GM18499 (cell line): ENCODE measurements at regions not wholly inside any gene's neighbourhood (a gene's known extent, or its start where the extent isn't known, plus 50 kb on each side); places are given as distances from the start of the nearest gene placed in this dataset.

ENCODE experiments used
- ATAC-seq: cut with Tn5 transposase; IDR thresholded peaks from one replicate; pipeline ENCODE4 v1.9.1; 2021; ENCODE audit warnings: moderate number of reproducible peaks; ENCODE audit not compliant: insufficient read depth, unreplicated experiment

- no peak for ATAC-seq
Measured at GRCh38 chr18:25729072-25729471, 361.3 kb downstream of the SS18 start.

GRCh38 chr18:25727281-25727985 is 363.0 kb downstream of the SS18 start:
- ATAC-seq: no peak

- no peak for ATAC-seq
Measured at GRCh38 chr18:25726298-25726697, 364.1 kb downstream of the SS18 start.

DNA sequence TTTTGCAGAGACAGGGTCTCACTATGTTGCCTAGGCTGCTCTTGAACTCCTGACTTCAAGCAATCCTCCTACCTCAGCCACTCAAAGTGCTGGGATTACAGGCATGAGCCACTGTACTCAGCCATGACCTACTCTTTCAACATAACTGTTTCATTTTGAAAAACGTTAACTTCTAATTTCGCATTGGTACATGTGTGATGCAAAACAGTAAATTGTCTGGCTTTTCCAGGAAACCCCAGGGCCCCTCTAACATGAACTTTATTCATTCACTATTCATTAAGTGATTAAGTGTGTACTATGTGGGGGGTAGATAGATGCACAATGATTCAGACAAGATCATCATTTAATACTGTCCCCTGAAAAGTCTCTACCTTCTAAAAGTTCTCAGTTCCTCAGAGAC is 364.9 kb downstream of the SS18 start:
- no peak for ATAC-seq

- ATAC-seq: no peak
Measured at GRCh38 chr18:25724997-25725396, 365.4 kb downstream of the SS18 start.

- ATAC-seq: no peak
Measured at GRCh38 chr18:25724121-25724520, 366.3 kb downstream of the SS18 start.

GRCh38 chr18:25713103-25713502 is 361.1 kb upstream of the ZNF521 start:
- no peak for ATAC-seq

GRCh38 chr18:25710981-25711380 is 359.0 kb upstream of the ZNF521 start:
- no peak for ATAC-seq

DNA sequence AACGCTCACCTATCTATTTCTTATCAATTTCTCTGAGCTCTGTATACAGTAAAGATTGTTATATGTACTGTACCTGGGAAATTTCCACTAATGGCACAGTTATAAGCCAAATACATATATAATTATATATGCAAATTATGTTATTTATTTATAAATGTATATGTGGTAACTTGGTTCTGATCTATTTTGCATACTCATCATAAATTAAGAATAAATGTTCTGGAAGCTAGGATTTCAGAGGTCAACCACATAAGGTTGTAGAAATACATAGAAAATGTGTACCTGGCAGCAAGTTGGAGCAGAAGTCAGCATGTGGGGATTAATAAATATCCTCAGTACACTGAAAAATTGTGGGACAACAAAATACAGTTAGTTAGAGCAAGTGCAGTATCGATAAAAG is 353.7 kb upstream of the ZNF521 start:
- ATAC-seq: no peak

- ATAC-seq: no peak
Measured at GRCh38 chr18:25704494-25704893, 352.5 kb upstream of the ZNF521 start.

DNA sequence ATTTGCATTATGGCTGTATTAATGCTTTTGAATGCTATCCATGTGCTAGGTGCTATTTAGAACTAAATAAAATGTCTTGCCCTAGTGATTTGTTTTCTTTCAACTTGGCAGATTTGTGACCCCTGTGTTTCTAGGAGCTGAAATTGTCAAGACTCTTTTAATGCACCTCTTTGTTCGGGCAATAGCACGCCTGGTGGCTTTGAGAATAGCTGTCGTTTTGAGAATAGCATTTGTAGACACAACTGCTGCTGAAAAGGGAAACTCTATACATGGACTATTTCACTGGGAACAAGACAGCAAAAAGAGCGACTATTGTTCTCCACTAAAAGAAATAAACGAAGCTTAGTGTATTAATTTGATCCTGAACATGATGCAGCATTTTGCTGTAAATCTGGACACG is 352.1 kb upstream of the ZNF521 start:
- ATAC-seq: no peak

GRCh38 chr18:25701821-25702220 is 349.9 kb upstream of the ZNF521 start:
- no peak for ATAC-seq

GRCh38 chr18:25686960-25687500 is 335.1 kb upstream of the ZNF521 start:
- ATAC-seq: no peak

- no peak for ATAC-seq
Measured at GRCh38 chr18:25685088-25685487, 333.1 kb upstream of the ZNF521 start.

DNA sequence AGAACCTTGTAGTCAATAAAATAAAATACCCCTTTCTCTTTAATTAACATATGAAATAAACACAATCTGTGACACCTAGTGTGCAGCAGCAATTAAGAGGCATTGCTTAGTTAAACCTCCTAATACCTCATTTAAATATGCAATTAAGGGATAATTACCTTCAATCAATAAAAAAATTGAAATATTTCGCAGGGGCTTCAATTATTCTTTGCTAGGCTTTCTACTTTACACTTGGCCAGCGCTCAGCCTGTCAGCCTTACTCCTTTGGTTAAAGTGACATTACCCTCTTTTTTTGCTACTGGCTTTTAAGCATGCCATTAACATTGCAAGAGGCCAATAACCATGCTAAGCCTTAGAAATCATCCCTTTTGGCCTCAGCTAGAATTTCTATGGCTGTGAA is 327.5 kb upstream of the ZNF521 start:
- no peak for ATAC-seq

- ATAC-seq: no peak
Measured at GRCh38 chr18:25678221-25678620, 326.3 kb upstream of the ZNF521 start.

DNA sequence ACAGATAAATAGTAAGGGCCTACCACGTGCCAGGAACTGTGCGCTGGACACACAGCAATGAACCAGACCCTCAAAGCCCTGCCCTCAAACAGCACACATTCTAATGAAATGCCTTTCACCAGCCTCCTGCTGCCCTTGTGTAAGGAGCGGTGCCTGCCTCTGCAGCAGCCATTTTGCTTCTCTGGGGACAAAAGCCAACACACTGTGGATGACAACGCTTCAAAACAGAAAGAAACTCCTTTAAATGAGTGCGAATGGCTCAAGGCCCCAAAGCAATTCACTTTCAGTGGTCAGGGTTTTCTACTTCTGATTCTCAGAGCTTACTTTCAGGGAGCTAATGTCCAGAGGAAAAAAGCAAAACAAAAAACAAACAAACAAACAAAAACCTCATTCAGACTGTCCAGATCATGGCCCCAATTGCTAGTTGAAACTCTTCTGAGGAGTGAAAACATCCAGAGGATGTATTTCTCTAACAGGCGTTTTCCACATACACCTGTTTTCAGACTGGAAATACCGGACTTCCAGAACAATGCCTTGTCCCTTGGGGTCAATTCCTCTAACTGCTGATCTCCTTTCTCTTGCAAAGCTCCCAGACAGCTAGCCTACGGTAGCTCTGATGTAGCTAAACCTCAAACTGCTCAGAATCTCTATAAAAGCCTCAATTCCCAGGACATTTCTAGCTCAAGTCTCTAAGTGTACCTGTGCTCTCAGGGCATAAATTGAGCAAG is 323.3 kb upstream of the ZNF521 start:
- ATAC-seq: no peak

DNA sequence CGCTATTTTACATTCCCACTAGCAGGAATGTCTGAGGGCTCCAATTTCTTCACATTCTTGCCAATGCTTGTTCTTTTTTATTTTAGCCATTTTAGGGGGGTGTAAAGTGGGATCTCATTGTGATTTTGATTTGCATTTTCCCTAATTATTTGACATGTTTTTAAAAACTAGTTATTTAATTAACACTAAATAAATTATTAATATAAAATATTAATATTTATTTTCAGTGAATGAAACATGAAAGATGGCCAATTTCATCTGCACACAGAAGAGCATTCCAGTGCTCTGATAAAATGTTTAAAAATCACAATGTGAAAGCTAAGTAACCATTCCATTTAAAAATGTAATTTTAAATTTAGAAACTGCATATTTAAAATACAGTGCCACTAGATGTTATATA is 322.2 kb upstream of the ZNF521 start:
- no peak for ATAC-seq

DNA sequence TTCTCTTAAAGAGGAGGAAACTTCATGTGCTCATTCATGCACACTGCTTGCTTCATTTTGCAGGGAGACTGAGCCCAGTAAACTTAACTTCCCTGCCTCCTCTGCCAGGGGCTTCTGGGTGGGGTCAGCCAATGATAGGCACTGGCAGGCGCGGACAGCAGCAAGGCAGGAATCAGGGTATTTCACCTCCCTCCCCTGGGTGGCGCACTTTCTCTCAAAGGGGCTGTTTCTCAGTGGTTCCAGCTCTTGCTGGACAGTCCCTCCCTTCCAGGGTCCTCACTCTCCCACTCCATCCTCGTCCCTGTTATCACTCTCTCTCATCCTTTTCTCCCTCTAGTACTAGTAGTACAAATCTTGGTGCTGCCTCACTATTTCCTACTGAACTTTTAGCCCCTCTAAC is 320.5 kb upstream of the ZNF521 start:
- ATAC-seq: no peak

GRCh38 chr18:25669741-25670140 is 317.8 kb upstream of the ZNF521 start:
- ATAC-seq: no peak

- no peak for ATAC-seq
Measured at GRCh38 chr18:25662272-25662671, 310.3 kb upstream of the ZNF521 start.

- no peak for ATAC-seq
Measured at GRCh38 chr18:25661831-25662230, 309.9 kb upstream of the ZNF521 start.
